ENCODE measurements at regions not wholly inside any gene's neighbourhood (a gene's known extent, or its start where the extent isn't known, plus 50 kb on each side); places are given as distances from the start of the nearest gene placed in this dataset.

DNA sequence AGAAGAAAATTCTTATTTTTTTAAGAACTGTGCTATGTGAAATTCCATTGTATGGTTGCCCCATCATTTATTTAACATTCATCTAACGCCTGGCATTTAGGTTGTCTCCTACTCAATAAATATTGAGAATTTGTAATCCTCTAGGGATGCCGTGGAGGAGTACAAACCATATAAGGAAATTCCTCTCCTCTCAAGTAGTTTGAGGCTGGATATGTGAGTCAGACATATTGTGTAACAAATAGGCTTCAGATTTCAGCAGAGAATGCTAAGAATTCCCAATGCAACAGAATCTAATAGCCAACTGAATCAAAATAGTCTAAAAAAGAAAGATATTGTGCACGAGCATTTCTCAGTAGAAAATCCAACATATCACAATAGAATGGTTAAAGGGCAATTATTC, 174.7 kb downstream of the OTOR start:
- H3K36me3 ChIP-seq (ENCODE audit: insufficient read depth, insufficient read length, low read length) = no peaks in the 10 kb centered on the region
- DNase-seq (ENCODE audit: low read depth, low spot score) = no peak
- no peak overlapping the region for H3K9ac ChIP-seq (ENCODE audit: insufficient read length, low read depth)
- H3K9me3 ChIP-seq (ENCODE audit: insufficient read depth, low read length) = no peaks in the 10 kb centered on the region
- H3K27me3 ChIP-seq (ENCODE audit: insufficient read depth, insufficient read length) = no peaks in the 10 kb centered on the region
- no peaks in the 10 kb centered on the region for H3K4me1 ChIP-seq (ENCODE audit: insufficient read depth, insufficient read length)
- no peak overlapping the region for H3K4me3 ChIP-seq (ENCODE audit: insufficient read length, low read depth)
- TF ChIP-seq YY1 (IDR thresholded peaks at IDR 0.05; ENCODE audit: insufficient read depth, insufficient read length) = no peak
- TF ChIP-seq ZNF274 (IDR thresholded peaks at IDR 0.05; ENCODE audit: low read depth, low read length) = no peak
- TF ChIP-seq SUZ12 (IDR thresholded peaks at IDR 0.05; ENCODE audit: extremely low read depth, insufficient read depth, insufficient read length) = no peak

GRCh38 chr20:16926626-16927430, 178.7 kb downstream of the OTOR start:
- no peaks in the 10 kb centered on the region for H3K36me3 ChIP-seq (ENCODE audit: insufficient read depth, insufficient read length, low read length)
- no peak overlapping the region for H3K9ac ChIP-seq (ENCODE audit: insufficient read length, low read depth)
- no peak for DNase-seq (ENCODE audit: low read depth, low spot score)
- no peaks in the 10 kb centered on the region for H3K27me3 ChIP-seq (ENCODE audit: insufficient read depth, insufficient read length)
- H3K9me3 ChIP-seq (ENCODE audit: insufficient read depth, low read length) = no peaks in the 10 kb centered on the region
- no peaks in the 10 kb centered on the region for H3K4me1 ChIP-seq (ENCODE audit: insufficient read depth, insufficient read length)
- TF ChIP-seq ZNF274 (IDR thresholded peaks at IDR 0.05; ENCODE audit: low read depth, low read length) (no peak), YY1 (IDR thresholded peaks at IDR 0.05; ENCODE audit: insufficient read depth, insufficient read length) (no peak), SUZ12 (IDR thresholded peaks at IDR 0.05; ENCODE audit: extremely low read depth, insufficient read depth, insufficient read length) (no peak)
- H3K4me3 ChIP-seq (ENCODE audit: insufficient read length, low read depth) = no peak overlapping the region

DNA sequence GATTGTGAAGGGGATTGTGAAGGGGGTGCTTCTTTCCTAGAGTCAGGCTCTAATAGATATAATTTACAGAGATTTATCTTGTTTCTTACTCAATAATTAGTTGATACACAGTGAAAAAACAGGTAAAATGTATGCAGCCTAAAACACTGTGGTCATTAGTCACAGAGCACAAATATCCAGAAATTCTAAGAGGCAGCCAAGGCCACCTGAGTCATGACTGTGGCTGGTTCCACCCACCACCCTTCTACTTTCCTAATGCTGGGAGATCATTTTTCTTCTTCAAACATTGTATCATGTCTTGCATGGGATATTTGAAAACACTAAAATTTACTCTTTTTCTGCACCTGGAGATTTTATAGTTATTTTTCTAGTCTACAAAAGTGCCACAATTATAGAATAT, 181.6 kb downstream of the OTOR start:
- Histone ChIP-seq H3K4me3 (ENCODE audit: insufficient read length, low read depth) (no peak overlapping the region), H3K27me3 (ENCODE audit: insufficient read depth, insufficient read length) (no peaks in the 10 kb centered on the region), H3K36me3 (ENCODE audit: insufficient read depth, insufficient read length, low read length) (no peaks in the 10 kb centered on the region), H3K4me1 (ENCODE audit: insufficient read depth, insufficient read length) (no peaks in the 10 kb centered on the region), H3K9ac (ENCODE audit: insufficient read length, low read depth) (no peak overlapping the region), H3K9me3 (ENCODE audit: insufficient read depth, low read length) (no peaks in the 10 kb centered on the region)
- TF ChIP-seq SUZ12 (IDR thresholded peaks at IDR 0.05; ENCODE audit: extremely low read depth, insufficient read depth, insufficient read length) = no peak
- no peak for TF ChIP-seq ZNF274 (IDR thresholded peaks at IDR 0.05; ENCODE audit: low read depth, low read length)
- TF ChIP-seq YY1 (IDR thresholded peaks at IDR 0.05; ENCODE audit: insufficient read depth, insufficient read length) = no peak
- DNase-seq (ENCODE audit: low read depth, low spot score) = no peak

GRCh38 chr20:16930656-16931055, 182.5 kb downstream of the OTOR start:
- Histone ChIP-seq H3K36me3 (ENCODE audit: insufficient read depth, insufficient read length, low read length) (no peaks in the 10 kb centered on the region), H3K27me3 (ENCODE audit: insufficient read depth, insufficient read length) (no peaks in the 10 kb centered on the region), H3K4me1 (ENCODE audit: insufficient read depth, insufficient read length) (no peaks in the 10 kb centered on the region), H3K4me3 (ENCODE audit: insufficient read length, low read depth) (no peak overlapping the region), H3K9me3 (ENCODE audit: insufficient read depth, low read length) (no peaks in the 10 kb centered on the region), H3K9ac (ENCODE audit: insufficient read length, low read depth) (no peak overlapping the region)
- no peak for TF ChIP-seq ZNF274 (IDR thresholded peaks at IDR 0.05; ENCODE audit: low read depth, low read length)
- TF ChIP-seq SUZ12 (IDR thresholded peaks at IDR 0.05; ENCODE audit: extremely low read depth, insufficient read depth, insufficient read length) = no peak
- TF ChIP-seq YY1 (IDR thresholded peaks at IDR 0.05; ENCODE audit: insufficient read depth, insufficient read length) = no peak
- no peak for DNase-seq (ENCODE audit: low read depth, low spot score)

- TF ChIP-seq SUZ12 (IDR thresholded peaks at IDR 0.05; ENCODE audit: extremely low read depth, insufficient read depth, insufficient read length) (no peak), ZNF274 (IDR thresholded peaks at IDR 0.05; ENCODE audit: low read depth, low read length) (no peak), YY1 (IDR thresholded peaks at IDR 0.05; ENCODE audit: insufficient read depth, insufficient read length) (no peak)
- DNase-seq (ENCODE audit: low read depth, low spot score) = no peak
- H3K9ac ChIP-seq (ENCODE audit: insufficient read length, low read depth) = no peak overlapping the region
- H3K4me3 ChIP-seq (ENCODE audit: insufficient read length, low read depth) = no peak overlapping the region
- H3K27me3 ChIP-seq (ENCODE audit: insufficient read depth, insufficient read length) = no peaks in the 10 kb centered on the region
- H3K4me1 ChIP-seq (ENCODE audit: insufficient read depth, insufficient read length) = no peaks in the 10 kb centered on the region
- no peaks in the 10 kb centered on the region for H3K36me3 ChIP-seq (ENCODE audit: insufficient read depth, insufficient read length, low read length)
- H3K9me3 ChIP-seq (ENCODE audit: insufficient read depth, low read length) = no peaks in the 10 kb centered on the region
Measured at GRCh38 chr20:16939051-16939450, 190.9 kb downstream of the OTOR start.

DNA sequence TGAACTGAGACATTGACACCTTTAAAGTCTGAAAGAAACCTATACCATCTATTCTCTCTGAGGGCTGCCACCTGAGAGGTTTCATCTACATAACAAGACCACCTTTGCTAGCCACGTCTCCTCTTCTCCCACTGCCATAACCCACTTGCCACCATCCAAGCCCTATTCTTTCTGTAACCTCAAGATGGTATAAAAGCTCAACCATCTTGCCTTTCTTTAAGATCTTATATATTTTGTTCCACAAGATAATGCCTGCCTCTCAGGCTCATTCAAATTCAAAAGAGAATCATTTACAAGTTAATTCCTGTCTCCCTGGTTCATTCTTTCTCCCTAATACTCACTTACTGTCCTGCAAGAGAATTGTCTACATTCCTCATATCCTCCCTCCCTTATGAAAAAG, 192.5 kb downstream of the OTOR start:
- Histone ChIP-seq H3K4me1 (ENCODE audit: insufficient read depth, insufficient read length) (no peaks in the 10 kb centered on the region), H3K4me3 (ENCODE audit: insufficient read length, low read depth) (no peak overlapping the region), H3K36me3 (ENCODE audit: insufficient read depth, insufficient read length, low read length) (no peaks in the 10 kb centered on the region), H3K9me3 (ENCODE audit: insufficient read depth, low read length) (no peaks in the 10 kb centered on the region), H3K27me3 (ENCODE audit: insufficient read depth, insufficient read length) (no peaks in the 10 kb centered on the region), H3K9ac (ENCODE audit: insufficient read length, low read depth) (no peak overlapping the region)
- peak; percentile 13 for DNase-seq (ENCODE audit: low read depth, low spot score)
- TF ChIP-seq SUZ12 (IDR thresholded peaks at IDR 0.05; ENCODE audit: extremely low read depth, insufficient read depth, insufficient read length) = no peak
- TF ChIP-seq ZNF274 (IDR thresholded peaks at IDR 0.05; ENCODE audit: low read depth, low read length) = no peak
- TF ChIP-seq YY1 (IDR thresholded peaks at IDR 0.05; ENCODE audit: insufficient read depth, insufficient read length) = no peak

GRCh38 chr20:16942051-16942450, 193.9 kb downstream of the OTOR start:
- Histone ChIP-seq H3K4me1 (ENCODE audit: insufficient read depth, insufficient read length) (no peaks in the 10 kb centered on the region), H3K27me3 (ENCODE audit: insufficient read depth, insufficient read length) (no peaks in the 10 kb centered on the region), H3K36me3 (ENCODE audit: insufficient read depth, insufficient read length, low read length) (no peaks in the 10 kb centered on the region), H3K9me3 (ENCODE audit: insufficient read depth, low read length) (no peaks in the 10 kb centered on the region), H3K4me3 (ENCODE audit: insufficient read length, low read depth) (no peak overlapping the region), H3K9ac (ENCODE audit: insufficient read length, low read depth) (no peak overlapping the region)
- TF ChIP-seq SUZ12 (IDR thresholded peaks at IDR 0.05; ENCODE audit: extremely low read depth, insufficient read depth, insufficient read length) = no peak
- no peak for DNase-seq (ENCODE audit: low read depth, low spot score)
